Astrocyte (in vitro differentiated cells and primary cell): ENCODE measurements at regions not wholly inside any gene's neighbourhood (a gene's known extent, or its start where the extent isn't known, plus 50 kb on each side); places are given as distances from the start of the nearest gene placed in this dataset.

Experiments
- DNase-seq: peaks from one replicate; pipeline ENCODE4 v3.0.0-alpha.2; 2010; ENCODE audit warnings: low read depth
- FAIRE-seq: peaks from 2 replicates; lab custom pipeline; 2011; peaks lifted over from hg19 to GRCh38; lab: Jason Lieb, UNC
- H2AFZ ChIP-seq: 2 replicates; pipeline ENCODE4 v1.6.0; 2012; ENCODE audit warnings: low read depth, low read length, inconsistent platforms
- H3K27ac ChIP-seq: 2 replicates; pipeline ENCODE4 v1.5.1; 2011; ENCODE audit warnings: low read depth, low read length, inconsistent platforms
- H3K27me3 ChIP-seq: 2 replicates; pipeline ENCODE4 v1.6.0; 2011; ENCODE audit warnings: low read length, inconsistent platforms; ENCODE audit not compliant: insufficient read depth
- H3K36me3 ChIP-seq: 2 replicates; pipeline ENCODE4 v1.5.1; 2011; ENCODE audit warnings: low read length, inconsistent platforms; ENCODE audit not compliant: insufficient read depth
- H3K4me1 ChIP-seq: 2 replicates; pipeline ENCODE4 v1.5.1; 2011; ENCODE audit warnings: low read length, inconsistent platforms; ENCODE audit not compliant: insufficient read depth
- H3K4me2 ChIP-seq: 2 replicates; pipeline ENCODE4 v1.6.0; 2012; ENCODE audit warnings: low read length, inconsistent platforms
- H3K4me3 ChIP-seq: 2 replicates; pipeline ENCODE4 v1.5.1; 2011; ENCODE audit warnings: low read depth, mild to moderate bottlenecking, low read length, inconsistent platforms; ENCODE audit not compliant: insufficient read depth
- H3K79me2 ChIP-seq: 2 replicates; pipeline ENCODE4 v1.6.0; 2012; ENCODE audit warnings: mild to moderate bottlenecking, low read length, inconsistent platforms; ENCODE audit not compliant: insufficient read depth
- H3K9ac ChIP-seq: 2 replicates; pipeline ENCODE4 v1.6.0; 2012; ENCODE audit warnings: mild to moderate bottlenecking, low read length, inconsistent platforms
- H3K9me3 ChIP-seq: 2 replicates; pipeline ENCODE4 v1.5.1; 2012; ENCODE audit warnings: low read depth, mild to moderate bottlenecking, low read length, inconsistent platforms; ENCODE audit not compliant: insufficient read depth
- H4K20me1 ChIP-seq: 2 replicates; pipeline ENCODE4 v1.6.0; 2012; ENCODE audit warnings: low read length, inconsistent platforms; ENCODE audit not compliant: insufficient read depth
- H3K27ac Mint-ChIP-seq: one replicate; pipeline ENCODE4 v1.8.0; 2021; ENCODE audit warnings: mild to moderate bottlenecking, mixed read lengths; ENCODE audit not compliant: unreplicated experiment
- H3K27me3 Mint-ChIP-seq: one replicate; pipeline ENCODE4 v1.8.0; 2021; ENCODE audit warnings: low read depth, mixed read lengths; ENCODE audit not compliant: unreplicated experiment
- H3K36me3 Mint-ChIP-seq: one replicate; pipeline ENCODE4 v1.8.0; 2021; ENCODE audit warnings: low read depth, mixed read lengths; ENCODE audit not compliant: unreplicated experiment
- H3K4me1 Mint-ChIP-seq: one replicate; pipeline ENCODE4 v1.8.0; 2021; ENCODE audit warnings: low read depth, mixed read lengths; ENCODE audit not compliant: unreplicated experiment
- H3K4me3 Mint-ChIP-seq: one replicate; pipeline ENCODE4 v1.8.0; 2021; ENCODE audit warnings: mild to moderate bottlenecking, moderate library complexity, mixed read lengths; ENCODE audit not compliant: unreplicated experiment
- H3K9me3 Mint-ChIP-seq: one replicate; pipeline ENCODE4 v1.8.0; 2021; ENCODE audit warnings: mild to moderate bottlenecking, mixed read lengths; ENCODE audit not compliant: unreplicated experiment
- EZH2 ChIP-seq: IDR thresholded peaks from 2 replicates; pipeline ENCODE4 v1.6.1; 2012; ENCODE audit warnings: mild to moderate bottlenecking, low read length, inconsistent platforms; ENCODE audit not compliant: insufficient read depth
- TF ChIP-seq, protein P1 (sequence below): IDR thresholded peaks from 2 replicates; pipeline ENCODE4 v1.5.1; 2011; ENCODE audit warnings: low read depth, mild to moderate bottlenecking, inconsistent platforms, low read length, moderate library complexity; ENCODE audit not compliant: insufficient read depth

DNA sequence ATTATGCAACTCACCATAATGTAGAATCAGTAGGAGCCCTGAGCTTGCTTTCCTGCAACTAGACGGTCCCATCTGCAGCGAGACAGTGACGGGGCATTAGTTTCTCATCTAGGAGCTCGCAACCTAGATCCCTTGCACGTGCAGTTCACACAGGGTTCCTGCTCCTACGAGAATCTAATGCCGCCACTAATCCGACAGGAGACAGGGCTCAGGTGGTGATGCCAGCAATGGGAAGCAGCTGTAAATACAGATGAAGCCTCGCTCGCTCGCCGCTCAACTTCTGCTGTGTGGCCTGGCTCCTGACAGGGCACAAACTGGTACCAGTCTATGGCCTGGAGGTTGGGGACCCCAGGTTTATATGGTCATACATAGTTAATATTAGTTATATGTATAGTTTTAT is 394.5 kb downstream of the NPIPA8 start:
- Histone ChIP-seq H3K79me2 (no peaks in the 10 kb centered on the region), H3K4me2 (no peak overlapping the region), H3K4me3 (no peak overlapping the region), H3K27ac (no peak overlapping the region), H3K36me3 (no peaks in the 10 kb centered on the region), H3K9me3 (no peaks in the 10 kb centered on the region), H3K9ac (no peak overlapping the region), H3K27me3 (no peaks in the 10 kb centered on the region), H4K20me1 (no peaks in the 10 kb centered on the region), H2AFZ (no peak overlapping the region), H3K4me1 (no peaks in the 10 kb centered on the region)
- Mint-ChIP-seq H3K9me3 (peaks cover 12% of the 10 kb centered on the region), H3K36me3 (peaks cover 2% of the 10 kb centered on the region), H3K27ac (no peak overlapping the region), H3K27me3 (peaks cover 3% of the 10 kb centered on the region), H3K4me3 (no peak overlapping the region), H3K4me1 (peaks cover 2% of the 10 kb centered on the region)
- TF ChIP-seq EZH2 = no peak
- TF ChIP-seq, protein P1, sequence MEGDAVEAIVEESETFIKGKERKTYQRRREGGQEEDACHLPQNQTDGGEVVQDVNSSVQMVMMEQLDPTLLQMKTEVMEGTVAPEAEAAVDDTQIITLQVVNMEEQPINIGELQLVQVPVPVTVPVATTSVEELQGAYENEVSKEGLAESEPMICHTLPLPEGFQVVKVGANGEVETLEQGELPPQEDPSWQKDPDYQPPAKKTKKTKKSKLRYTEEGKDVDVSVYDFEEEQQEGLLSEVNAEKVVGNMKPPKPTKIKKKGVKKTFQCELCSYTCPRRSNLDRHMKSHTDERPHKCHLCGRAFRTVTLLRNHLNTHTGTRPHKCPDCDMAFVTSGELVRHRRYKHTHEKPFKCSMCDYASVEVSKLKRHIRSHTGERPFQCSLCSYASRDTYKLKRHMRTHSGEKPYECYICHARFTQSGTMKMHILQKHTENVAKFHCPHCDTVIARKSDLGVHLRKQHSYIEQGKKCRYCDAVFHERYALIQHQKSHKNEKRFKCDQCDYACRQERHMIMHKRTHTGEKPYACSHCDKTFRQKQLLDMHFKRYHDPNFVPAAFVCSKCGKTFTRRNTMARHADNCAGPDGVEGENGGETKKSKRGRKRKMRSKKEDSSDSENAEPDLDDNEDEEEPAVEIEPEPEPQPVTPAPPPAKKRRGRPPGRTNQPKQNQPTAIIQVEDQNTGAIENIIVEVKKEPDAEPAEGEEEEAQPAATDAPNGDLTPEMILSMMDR = no peak
- no peak for DNase-seq
- FAIRE-seq = no peak

DNA sequence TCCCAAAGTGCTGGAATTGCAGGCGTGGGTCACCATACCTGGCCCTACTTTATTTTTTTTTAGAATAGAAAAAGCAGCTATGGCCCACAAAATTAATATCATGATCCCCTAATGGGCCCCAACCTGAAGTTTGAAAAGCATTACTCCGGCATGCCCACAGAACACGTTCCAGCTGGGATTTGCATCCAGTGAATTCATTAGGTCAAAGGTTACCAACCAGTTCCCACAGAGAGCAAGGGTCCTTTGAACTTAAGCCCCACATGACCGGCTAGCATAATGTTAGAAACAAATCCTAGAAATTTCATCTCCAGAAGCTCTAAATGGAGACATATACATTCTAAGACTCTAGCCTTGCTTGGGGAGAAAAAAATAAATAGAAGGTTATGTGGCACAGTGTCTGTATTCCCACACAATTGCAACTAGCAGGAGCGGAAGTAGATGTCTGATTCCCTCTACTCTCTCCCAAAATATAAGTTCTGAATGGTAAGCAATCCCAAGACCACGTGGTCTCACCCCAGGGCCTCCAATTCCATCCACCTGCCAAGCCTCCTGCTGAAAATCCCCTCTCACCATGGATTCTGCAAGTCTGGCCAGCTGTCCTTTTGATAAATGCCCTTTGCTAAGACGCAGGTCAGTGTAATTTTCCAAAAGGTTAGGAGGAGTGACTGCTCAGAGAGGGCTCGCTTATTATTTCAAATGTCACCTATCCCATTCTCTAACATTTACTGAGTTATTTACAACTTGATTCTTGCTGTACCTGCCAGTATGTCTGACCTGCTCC is 395.8 kb downstream of the NPIPA8 start:
- no peaks in the 10 kb centered on the region for H3K4me1 ChIP-seq
- H3K79me2 ChIP-seq = no peaks in the 10 kb centered on the region
- TF ChIP-seq, protein P1 = no peak
- TF ChIP-seq EZH2 = no peak
- Mint-ChIP-seq H3K9me3 (peaks cover 12% of the 10 kb centered on the region), H3K27ac (no peak overlapping the region), H3K4me1 (peaks cover 2% of the 10 kb centered on the region), H3K4me3 (no peak overlapping the region), H3K36me3 (peaks cover 2% of the 10 kb centered on the region), H3K27me3 (peaks cover 3% of the 10 kb centered on the region)
- H3K27me3 ChIP-seq = no peaks in the 10 kb centered on the region
- H3K4me3 ChIP-seq = no peak overlapping the region
- DNase-seq (no peak), FAIRE-seq (no peak)
- H2AFZ ChIP-seq = no peak overlapping the region
- H3K9me3 ChIP-seq = no peaks in the 10 kb centered on the region
- no peaks in the 10 kb centered on the region for H4K20me1 ChIP-seq
- no peak overlapping the region for H3K9ac ChIP-seq
- no peaks in the 10 kb centered on the region for H3K36me3 ChIP-seq
- no peak overlapping the region for H3K27ac ChIP-seq
- H3K4me2 ChIP-seq = no peak overlapping the region

DNA sequence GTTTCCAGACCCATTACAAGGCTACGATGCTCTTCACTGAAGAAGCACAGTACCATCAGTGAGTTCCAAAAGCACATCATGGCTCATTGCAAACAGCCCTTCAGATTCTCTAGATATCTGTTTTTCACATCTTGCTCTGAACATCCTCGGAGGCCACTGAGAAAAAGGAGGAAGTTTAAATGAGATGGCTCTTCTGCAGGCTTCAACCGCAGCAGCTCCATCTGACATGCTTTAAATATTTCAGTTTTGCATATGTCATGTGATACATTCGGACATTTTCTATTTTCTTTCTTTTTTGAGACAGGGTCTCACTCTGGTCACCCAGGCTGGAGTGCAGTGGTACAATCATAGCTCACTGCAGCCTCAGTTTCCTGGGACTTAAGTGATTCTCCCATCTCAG is 396.8 kb downstream of the NPIPA8 start:
- peaks cover 12% of the 10 kb centered on the region for H3K9me3 Mint-ChIP-seq
- Histone ChIP-seq H3K36me3 (no peaks in the 10 kb centered on the region), H2AFZ (no peak overlapping the region), H3K9ac (no peak overlapping the region), H3K79me2 (no peaks in the 10 kb centered on the region), H3K27ac (no peak overlapping the region), H3K27me3 (no peaks in the 10 kb centered on the region), H3K9me3 (no peaks in the 10 kb centered on the region), H3K4me3 (no peak overlapping the region), H3K4me1 (no peaks in the 10 kb centered on the region), H4K20me1 (no peaks in the 10 kb centered on the region), H3K4me2 (no peak overlapping the region)
- no peak overlapping the region for H3K4me3 Mint-ChIP-seq
- no peak overlapping the region for H3K27ac Mint-ChIP-seq
- no peaks in the 10 kb centered on the region for H3K4me1 Mint-ChIP-seq
- TF ChIP-seq, protein P1 = no peak
- no peak for TF ChIP-seq EZH2
- DNase-seq (no peak), FAIRE-seq (no peak)
- H3K36me3 Mint-ChIP-seq = peaks cover 2% of the 10 kb centered on the region
- peaks cover 3% of the 10 kb centered on the region for H3K27me3 Mint-ChIP-seq
